Eye (tissue), 1 donor: ENCODE measurements at regions not wholly inside any gene's neighbourhood (a gene's known extent, or its start where the extent isn't known, plus 50 kb on each side); places are given as distances from the start of the nearest gene placed in this dataset.

Experiments used
- DNase-seq: peaks from one replicate; pipeline ENCODE4 v3.0.0-alpha.2; 2015

DNA sequence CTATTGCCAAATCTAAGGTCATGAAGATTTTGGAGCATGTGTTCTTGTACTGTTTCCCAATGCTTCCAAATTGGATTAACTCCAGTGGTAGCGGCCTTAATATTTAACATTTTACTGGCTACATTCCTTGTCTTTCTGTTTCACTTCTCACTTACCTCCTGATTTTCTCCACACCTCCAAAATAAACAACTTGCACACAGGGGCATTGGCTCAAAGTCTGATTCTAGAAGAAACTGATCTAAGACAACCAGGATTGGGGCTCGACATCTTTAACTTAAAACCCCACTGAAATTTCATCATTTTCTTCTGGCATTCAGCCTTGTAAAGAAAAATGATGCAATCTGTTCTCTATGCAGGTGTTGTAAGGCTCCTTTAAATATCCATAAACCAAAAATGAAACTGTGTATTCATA is 557.9 kb upstream of the ID4 start:
- no peak for DNase-seq

DNA sequence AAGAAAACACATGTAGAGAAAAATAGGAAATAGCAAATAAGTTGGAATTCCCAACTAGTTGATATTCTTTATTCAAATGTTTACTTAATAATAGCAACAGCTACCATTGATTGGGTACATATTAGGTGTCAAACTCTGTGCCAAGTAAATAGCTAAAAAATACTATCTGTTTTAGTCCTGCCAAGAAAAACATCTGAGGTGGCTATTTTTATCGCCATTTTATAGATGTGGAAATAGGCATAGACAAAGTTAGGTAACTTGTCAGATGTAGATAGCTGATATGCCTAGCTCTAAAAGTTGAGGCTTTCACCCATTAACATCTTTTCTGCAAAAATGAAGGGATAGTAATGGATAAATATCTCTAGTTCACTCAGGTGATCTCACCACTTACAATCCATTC is 549.2 kb upstream of the ID4 start:
- no peak for DNase-seq

- DNase-seq: no peak
Observed at GRCh38 chr6:19289457-19289856, 547.7 kb upstream of the ID4 start.

DNA sequence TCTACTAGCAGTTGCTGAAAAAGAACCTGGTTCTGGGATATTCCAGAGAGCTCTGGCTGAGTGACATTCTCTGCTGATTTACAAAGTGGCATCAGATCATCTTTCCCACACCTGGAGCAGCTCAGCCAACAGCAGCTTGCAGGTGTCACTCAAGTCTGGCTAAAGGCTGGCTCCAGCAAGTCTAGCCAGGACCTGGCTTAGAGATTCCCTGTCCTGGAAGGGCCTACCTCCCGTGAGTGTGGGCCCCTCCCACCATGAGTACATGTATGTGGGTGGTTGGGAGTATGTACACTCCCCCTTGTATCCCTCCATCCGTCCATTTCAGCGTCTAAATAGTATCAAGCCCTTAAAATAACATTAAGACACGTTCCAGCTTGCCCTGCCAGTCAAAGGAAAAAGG is 539.3 kb upstream of the ID4 start:
- no peak for DNase-seq

GRCh38 chr6:19298421-19298820 is 538.7 kb upstream of the ID4 start:
- DNase-seq: no peak

DNA sequence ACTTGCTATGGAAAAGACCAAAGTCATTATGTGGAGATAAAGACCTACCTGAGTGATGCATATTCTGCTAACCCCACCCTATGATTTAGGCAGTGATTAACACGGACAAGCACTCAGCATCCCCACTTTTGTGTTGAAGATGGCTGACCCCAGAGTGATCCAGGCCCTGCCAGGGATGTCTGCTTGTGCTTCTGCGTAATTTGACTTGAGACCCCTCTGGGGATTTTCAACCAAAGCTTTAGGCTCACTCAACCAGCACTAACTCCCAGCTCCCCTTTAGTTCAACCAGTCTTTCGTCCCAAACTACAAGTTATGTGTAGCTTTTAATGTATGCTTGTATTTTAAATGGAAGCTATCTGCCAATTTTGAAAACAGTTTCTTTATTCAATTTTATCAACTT is 538.0 kb upstream of the ID4 start:
- DNase-seq: peak; percentile 52

GRCh38 chr6:19301980-19302379 is 535.2 kb upstream of the ID4 start:
- no peak for DNase-seq

- peak; percentile 49 for DNase-seq
Observed at GRCh38 chr6:19303383-19303782, 533.8 kb upstream of the ID4 start.

GRCh38 chr6:19309661-19310060 is 527.5 kb upstream of the ID4 start:
- DNase-seq: no peak

DNA sequence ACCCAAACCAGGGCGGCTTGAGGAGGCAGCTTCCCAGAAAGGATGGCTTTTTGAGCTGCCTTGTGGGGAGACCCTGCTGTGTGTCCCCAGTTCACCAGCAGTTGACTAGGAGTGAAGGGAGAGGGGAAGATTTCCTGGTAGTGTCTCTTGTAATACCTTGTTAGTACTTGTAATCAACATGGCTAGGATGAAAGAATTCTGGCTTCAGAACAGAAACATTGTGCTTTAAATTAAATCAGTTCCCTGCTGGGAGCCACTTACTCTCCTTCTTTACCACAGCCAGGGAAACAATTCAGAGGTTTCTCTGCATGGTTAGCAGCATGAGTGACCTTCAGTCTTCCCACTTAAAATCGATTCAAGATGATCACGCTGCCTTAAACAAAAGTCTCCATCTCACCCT is 525.4 kb upstream of the ID4 start:
- no peak for DNase-seq

DNA sequence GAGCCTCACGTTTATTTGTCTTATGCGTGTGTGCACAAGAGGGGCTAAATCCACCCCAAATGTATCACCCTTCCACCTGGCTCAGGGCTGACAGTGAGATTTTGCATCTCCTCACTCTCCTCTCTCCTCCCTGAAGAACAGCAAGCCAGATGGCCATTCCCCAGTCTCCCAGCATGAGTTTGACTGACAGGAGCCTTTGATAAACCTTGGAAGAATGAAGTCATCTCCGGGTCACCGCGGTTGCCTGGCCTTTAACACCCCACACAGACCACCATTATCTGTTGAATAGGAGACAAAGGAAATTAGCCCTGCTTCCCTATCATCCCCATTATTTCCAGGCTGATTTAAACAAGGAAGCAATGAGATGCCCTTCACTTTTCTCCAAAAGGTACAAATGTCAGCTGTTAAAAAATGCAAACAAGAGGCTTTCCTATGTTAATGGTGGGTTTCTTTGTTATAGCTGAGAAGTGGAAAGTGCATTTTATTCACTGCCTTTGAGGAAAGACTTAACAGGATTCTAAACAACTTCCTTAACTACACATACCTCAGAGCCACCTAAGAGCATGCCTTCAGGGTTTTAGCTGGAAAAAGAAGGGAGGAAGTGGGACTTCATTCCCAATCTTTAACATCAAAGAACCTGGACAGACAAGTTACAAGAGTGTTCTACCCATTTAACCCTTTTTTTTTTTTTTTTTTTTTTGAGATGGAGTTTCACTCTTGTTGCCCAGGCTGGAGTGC is 524.8 kb upstream of the ID4 start:
- peak; percentile 84 for DNase-seq

DNA sequence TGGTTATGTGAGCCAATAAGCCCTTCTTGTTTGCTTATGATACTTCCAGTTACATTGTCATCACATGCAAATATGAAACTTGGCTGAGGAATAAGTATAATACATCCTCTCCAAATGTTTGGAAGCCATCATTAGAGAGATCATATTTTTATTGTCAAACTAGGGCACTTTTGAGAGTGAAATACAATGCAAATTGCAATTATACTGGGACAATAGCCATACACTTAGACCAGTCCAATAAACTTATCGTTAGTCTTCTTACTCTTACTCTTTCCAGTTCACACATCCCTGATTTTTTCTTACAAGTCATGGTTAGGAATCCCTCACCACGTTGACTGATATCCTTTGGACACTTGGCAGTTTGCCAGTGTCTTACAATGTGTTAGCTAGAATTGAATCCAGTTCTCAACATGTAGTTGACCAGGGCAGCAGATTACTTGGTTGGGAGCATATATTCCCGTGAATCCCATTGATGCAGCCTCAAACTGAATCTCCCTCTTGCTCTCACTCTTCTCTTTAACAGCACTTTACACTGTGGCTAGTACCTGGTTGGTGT is 519.7 kb upstream of the ID4 start:
- DNase-seq: no peak

GRCh38 chr6:19319005-19319404 is 518.2 kb upstream of the ID4 start:
- DNase-seq: no peak

DNA sequence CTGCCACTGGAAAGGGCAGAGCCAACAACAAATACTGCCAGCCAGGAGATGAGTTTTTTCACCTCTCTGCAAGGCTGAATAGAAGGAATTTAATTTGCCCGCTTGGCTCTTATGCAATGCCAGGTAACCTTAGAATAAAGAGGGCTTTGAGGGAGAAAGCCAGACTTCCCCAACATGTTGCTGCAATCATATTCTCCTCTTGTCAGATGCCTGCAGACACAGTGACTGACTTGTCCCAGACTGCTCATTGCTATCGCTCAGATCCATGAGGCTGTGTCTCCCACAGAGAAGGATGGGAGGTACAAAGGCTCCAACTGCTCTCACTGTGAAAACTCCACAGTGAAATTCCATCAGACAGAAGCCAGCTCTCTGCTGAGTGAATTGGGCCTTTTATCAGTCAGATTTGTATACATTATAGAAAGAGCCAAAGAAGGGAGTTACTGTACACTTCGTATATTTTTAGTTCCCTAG is 517.0 kb upstream of the ID4 start:
- no peak for DNase-seq

DNA sequence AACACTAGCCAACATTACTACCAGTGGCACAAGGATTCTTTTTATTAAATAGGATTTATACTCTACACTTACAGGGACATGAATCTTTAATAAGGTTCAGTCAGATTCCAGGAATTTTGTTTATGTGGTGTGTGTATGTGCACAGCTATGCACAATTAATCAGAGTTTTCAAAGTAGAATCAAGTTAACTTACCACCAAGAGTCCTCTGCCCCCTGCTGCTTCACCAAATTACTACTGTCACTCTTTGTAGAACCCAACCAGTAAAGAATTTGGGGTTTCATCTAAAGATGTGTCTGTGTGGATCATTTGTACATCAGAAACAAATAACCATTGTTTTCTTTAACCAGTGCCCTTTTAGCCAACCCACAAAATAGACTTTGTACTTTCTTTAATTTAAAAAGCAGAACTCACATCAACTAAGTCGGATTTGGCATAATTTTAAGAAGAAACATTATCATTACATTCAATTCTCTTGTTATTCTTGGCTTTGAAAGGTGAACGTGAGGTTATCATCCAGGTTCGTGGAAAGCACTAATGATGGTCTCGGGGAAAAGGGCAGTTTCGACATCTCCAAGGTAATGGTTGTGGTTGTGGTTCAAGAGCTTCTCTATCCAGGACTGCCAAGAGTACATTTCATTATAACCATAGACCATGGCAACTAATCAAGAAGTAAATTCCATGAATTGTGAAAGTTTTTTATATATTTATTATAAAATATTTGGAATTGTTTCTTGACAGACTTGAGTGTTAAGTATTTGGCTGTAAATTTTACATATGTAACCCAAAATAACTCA is 514.3 kb upstream of the ID4 start:
- no peak for DNase-seq

DNA sequence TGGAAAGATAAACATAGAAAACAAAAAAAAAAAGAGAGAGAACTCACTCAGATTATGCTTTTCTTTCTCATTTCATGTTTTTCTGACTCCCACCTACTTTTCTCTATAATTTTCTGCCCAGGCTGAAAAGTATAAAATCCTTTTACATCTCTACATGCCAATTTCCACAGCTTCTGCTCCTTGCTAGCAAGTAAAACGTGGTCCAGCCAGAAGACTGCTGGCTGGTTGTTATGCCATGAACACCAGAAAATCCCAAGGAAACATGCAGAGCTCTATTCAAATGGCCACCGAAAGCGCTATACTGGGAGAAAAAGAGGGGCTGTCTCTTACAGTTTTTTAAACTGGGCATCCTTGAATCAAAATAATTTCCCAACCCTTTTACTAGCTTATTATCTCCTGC is 512.8 kb upstream of the ID4 start:
- DNase-seq: no peak

DNA sequence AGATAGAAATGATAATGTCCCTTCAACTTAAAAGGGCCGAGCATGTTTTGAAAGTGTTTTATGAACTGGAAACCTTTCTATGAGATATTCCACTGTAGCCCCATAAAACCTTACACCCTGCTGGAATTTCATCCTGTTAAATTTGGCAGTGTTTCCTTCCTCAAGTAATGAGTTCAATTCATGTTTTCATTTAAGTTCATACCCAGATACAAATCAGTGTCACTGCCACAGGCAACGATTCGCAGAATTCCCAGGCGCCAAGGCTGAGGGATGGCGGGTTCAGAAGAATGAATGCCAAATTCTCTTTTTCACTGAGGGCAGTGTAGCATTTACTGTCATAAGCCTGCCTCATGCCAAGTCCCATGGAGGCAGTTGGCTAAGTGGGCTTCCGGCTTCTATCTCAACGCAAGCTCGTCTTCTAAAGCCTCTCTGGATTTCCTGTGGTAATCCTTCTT is 511.8 kb upstream of the ID4 start:
- peak; percentile 52 for DNase-seq

- DNase-seq: peak; percentile 29
Observed at GRCh38 chr6:19327241-19327640, 509.9 kb upstream of the ID4 start.

DNA sequence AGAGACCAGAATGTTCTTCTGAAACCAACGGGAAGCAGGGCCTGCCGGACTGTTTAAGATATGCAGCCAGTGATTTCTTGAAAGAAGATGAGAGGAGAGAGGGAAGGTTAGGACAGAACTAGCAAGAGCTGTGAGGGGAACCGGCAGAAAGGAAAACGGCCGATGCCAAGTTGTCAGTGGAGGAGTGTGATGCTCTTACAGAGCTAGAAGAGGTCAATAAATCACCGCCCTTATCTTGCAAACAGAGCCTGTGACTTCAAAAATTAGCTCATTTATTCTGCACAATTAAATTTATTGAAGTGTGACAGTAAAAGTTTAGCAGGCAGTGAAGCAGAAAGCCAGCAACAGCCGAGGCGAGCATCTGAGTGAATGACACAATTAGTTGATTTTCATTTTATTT is 509.5 kb upstream of the ID4 start:
- DNase-seq: peak; percentile 59

GRCh38 chr6:19329078-19329477 is 508.1 kb upstream of the ID4 start:
- no peak for DNase-seq

DNA sequence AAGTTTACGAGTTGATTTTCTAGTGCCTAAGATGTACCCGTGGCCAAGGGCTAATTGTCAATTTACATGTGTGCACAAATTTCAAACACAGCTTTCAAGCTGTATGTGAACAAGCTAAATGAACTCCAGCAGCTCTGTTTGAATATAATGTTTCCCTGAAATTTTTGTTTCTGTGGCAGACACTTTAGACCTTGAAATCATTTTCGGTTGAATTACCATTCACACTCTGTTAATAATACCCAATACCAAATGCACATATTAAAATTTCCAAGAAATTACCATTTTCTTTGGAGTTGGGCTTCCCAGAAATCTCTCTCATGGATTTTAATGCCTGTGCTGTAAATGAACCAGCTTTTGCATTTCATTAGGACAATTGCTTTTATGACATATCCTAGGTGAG is 506.1 kb upstream of the ID4 start:
- no peak for DNase-seq

DNA sequence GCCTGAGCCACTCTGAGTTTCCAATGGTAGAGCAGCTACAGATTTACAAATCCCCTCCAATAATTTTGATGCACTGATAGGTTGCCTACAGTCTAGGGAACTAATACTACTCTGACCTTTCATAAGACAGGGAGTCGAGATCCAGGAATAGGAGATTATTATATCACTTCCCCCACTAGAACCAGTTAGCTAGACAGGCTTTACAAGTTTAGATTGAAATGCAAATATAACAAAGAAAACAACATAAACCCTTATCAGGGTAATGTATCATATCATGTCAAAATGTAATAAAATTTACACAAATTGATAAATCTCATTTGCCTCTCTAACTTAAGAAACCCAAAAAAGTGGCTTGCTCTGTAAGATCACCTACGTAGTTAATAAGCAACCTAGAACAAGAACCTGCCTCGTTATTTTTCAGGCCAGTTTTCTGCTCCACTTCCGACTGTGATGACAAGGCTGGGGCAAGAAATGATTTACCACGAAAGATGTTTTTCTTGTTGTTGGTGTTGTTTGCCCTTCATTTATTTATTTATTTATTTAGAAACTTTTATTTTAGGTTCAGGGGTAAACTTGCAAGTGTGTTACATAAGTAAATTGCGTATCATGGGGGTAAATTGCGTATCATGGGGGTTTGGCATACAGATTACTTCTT is 504.2 kb upstream of the ID4 start:
- no peak for DNase-seq

DNA sequence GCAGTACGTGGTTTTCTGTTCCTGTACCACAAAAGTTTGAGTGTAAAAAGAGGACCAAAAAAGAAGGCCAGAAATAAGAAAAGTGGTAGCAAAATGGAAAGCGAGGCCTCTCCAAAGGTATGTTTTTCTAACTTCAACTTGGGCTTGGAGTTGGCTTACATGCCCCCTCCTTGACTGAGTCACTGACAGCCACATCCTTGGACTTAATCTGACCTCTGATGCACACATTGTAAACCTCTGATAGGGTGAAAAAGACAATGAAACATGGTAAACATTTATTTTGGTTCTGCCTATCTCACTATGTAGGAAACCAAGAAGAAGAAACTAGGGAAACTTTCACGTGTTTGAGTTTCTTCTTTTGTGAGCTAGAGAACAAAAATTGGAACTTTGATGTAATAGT is 503.2 kb upstream of the ID4 start:
- DNase-seq: no peak

DNA sequence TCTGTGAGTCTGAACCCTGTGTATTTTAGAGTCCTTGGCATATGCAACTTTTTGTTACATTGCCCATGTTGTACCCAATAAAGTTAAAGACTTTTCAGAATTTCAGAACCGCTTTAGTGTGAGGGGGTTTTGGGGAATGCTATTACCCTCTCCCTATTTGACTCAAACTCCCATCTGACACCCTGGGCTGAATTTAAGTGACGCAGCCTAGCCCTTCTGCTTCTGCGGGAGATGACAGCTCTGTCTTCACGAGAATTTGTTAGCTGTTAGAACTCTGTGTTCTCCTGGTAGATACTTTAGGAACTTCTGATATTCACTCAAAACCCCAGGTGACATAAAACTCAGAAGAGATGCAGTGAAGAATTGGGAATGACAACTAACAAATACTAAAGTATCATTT is 500.6 kb upstream of the ID4 start:
- no peak for DNase-seq
